Spleen (tissue), 11 donors: ENCODE measurements at regions not wholly inside any gene's neighbourhood (a gene's known extent, or its start where the extent isn't known, plus 50 kb on each side); places are given as distances from the start of the nearest gene placed in this dataset.

Experiments
- DNase-seq: peaks from one replicate; pipeline ENCODE4 v3.0.0-alpha.2; 2020
- H3K27ac ChIP-seq, 8 donors: fragments of 200-600 bp; sonication (generic) in 7 of 8; 1 replicate in 4 of 8; 2 replicates in 4 of 8; pipeline versions ENCODE4 v1.5.0 to v1.8.0; 2016 to 2021; ENCODE audit warnings: inconsistent platforms in 4 of 8, mild to moderate bottlenecking in 4 of 8, moderate library complexity in 1 of 8
- H3K27me3 ChIP-seq, 7 donors: fragments of 200-600 bp; sonication (generic) in 6 of 7; replicated peaks in 1 of 7; 1 replicate in 4 of 7; 2 replicates in 3 of 7; pipeline versions ENCODE4 v1.5.0 to v1.8.0; 2016 to 2021; ENCODE audit warnings: inconsistent platforms in 3 of 7, mild to moderate bottlenecking in 1 of 7
- H3K36me3 ChIP-seq, 6 donors: fragments of 200-600 bp; sonication (generic) in 5 of 6; 1 replicate in 4 of 6; 2 replicates in 2 of 6; pipeline versions ENCODE4 v1.5.0 to v1.8.0; 2016 to 2021; ENCODE audit warnings: inconsistent platforms in 2 of 6
- H3K4me1 ChIP-seq, 6 donors: fragments of 200-600 bp; sonication (generic) in 5 of 6; 1 replicate in 3 of 6; 2 replicates in 3 of 6; pipeline versions ENCODE4 v1.5.0 to v1.8.0; 2016 to 2021; ENCODE audit warnings: inconsistent platforms in 3 of 6
- H3K4me3 ChIP-seq, 8 donors: fragments of 200-600 bp; sonication (generic) in 7 of 8; 1 replicate in 4 of 8; 2 replicates in 4 of 8; pipeline versions ENCODE4 v1.5.0 to v1.8.0; 2016 to 2021; ENCODE audit warnings: inconsistent platforms in 4 of 8, mild to moderate bottlenecking in 4 of 8, moderate library complexity in 2 of 8
- H3K9me3 ChIP-seq, 8 donors: fragments of 200-600 bp; sonication (generic) in 7 of 8; 1 replicate in 4 of 8; 2 replicates in 4 of 8; pipeline versions ENCODE4 v1.5.0 to v1.8.0; 2016 to 2021; ENCODE audit warnings: inconsistent platforms in 4 of 8
- POLR2A ChIP-seq, 3 donors: fragments of 450-650 bp; IDR thresholded peaks; one replicate each; pipeline ENCODE4 v1.5.1; 2017; ENCODE audit warnings: antibody characterized with exemption in 3 of 3, mild to moderate bottlenecking in 1 of 3
- POLR2AphosphoS5 ChIP-seq, 3 donors: sonication (generic); formaldehyde crosslinking; IDR thresholded peaks; one replicate each; pipeline ENCODE4 v1.5.1; 2017; ENCODE audit warnings: antibody characterized with exemption in 3 of 3
- WGBS, 5 donors: extraction: QIAGEN DNeasy Blood & Tissue Kit in 3 of 5; methylation state at CpG; one replicate each; pipeline versions ENCODE4 v1.1.5 to v1.1.7; 2013 to 2018; 5-methylcytosine and 5-hydroxymethylcytosine counted together
- intact Hi-C: fragments of 100-400 bp; cut with DNase I; formaldehyde crosslinking; loops from one replicate; pipeline ENCODE4 v1.15.0; 2023; ENCODE audit warnings: low total_unique reads
- TF ChIP-seq, protein P1 (sequence below), 11 experiments: fragments of 200-600 bp in 7 of 11; fragments of 450-650 bp in 4 of 11; sonication (generic) in 4 of 11; IDR thresholded peaks in 8 of 11; conservative IDR thresholded peaks in 3 of 11; 1 replicate in 7 of 11; 2 replicates in 4 of 11; pipeline versions ENCODE4 v1.4.0 to v1.8.0; 2016 to 2021; ENCODE audit warnings: antibody characterized with exemption in 11 of 11, inconsistent platforms in 4 of 11, mild to moderate bottlenecking in 1 of 11
- donor health status: healthy with polysubstance abuse.
- donor health status: DM: no; HTN: no; CAD: no; lungs with moderate emphysema.
- donor health status: DM: no; HTN: no; CAD: no.
- donor health status: Bipolar disorder and iron deficiency.
- donor health status: healthy.
- donor health status: DM: no; HTN: no; CAD: no.
- donor health status: DM: yes; HTN: yes; CAD: no.

DNA sequence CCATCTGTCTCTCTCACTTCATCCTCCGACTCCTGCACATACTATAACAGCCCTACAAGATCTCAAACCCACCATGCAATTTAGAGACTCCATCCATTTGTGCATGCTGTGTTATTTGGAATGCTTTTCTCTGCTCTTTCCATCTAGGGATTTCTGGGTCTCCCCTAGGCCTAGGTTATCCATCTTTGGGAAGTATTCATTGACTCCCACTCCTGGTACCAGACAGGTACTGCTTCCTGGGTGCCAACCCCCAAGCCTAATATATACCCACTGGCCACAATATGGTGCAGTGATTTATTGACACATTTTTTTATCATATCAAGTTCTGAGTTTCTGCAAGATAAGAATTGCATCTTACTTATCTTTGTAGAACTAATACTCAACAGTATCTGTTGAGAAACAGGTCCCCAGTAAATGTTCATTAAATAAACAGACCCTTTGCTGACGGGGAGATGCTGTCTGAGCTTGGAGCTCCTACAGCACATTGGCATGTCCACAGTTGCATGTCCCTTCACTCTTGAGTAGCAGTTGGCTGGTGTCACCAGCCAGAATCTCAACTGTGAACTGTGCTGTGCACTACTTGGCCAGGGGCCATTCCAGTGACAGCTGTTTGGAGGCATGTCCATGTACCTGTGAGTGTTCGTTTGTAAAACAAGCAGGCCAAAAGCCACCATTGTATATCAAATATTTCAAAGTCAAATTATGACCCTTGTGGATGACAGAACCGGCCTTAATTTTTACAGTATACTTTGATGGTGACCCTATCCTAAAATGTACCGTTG, 223.3 kb upstream of the NFE2L3 start:
- 89 to 98% (median 90%) methylated on average over 5 of the region's 5 CpGs for WGBS, 5 donors
- DNase-seq, result no peak
- Histone ChIP-seq H3K4me1 (no peaks in the 10 kb centered on the region), H3K9me3 (peaks cover 0 to 13% (median 11%) of the 10 kb centered on the region in 8 donors), H3K36me3 (no peaks in the 10 kb centered on the region), H3K4me3 (no peak overlapping the region), H3K27me3 (peaks cover 0 to 43% (median 0%) of the 10 kb centered on the region in 7 donors), H3K27ac (no peak overlapping the region)
- no peak for TF ChIP-seq POLR2A (IDR thresholded peaks at IDR 0.05)
- TF ChIP-seq, protein P1, sequence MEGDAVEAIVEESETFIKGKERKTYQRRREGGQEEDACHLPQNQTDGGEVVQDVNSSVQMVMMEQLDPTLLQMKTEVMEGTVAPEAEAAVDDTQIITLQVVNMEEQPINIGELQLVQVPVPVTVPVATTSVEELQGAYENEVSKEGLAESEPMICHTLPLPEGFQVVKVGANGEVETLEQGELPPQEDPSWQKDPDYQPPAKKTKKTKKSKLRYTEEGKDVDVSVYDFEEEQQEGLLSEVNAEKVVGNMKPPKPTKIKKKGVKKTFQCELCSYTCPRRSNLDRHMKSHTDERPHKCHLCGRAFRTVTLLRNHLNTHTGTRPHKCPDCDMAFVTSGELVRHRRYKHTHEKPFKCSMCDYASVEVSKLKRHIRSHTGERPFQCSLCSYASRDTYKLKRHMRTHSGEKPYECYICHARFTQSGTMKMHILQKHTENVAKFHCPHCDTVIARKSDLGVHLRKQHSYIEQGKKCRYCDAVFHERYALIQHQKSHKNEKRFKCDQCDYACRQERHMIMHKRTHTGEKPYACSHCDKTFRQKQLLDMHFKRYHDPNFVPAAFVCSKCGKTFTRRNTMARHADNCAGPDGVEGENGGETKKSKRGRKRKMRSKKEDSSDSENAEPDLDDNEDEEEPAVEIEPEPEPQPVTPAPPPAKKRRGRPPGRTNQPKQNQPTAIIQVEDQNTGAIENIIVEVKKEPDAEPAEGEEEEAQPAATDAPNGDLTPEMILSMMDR (IDR thresholded peaks at IDR 0.05 in 8 of 11, conservative IDR thresholded peaks at IDR 0.05 in 3 of 11), result no peak
- TF ChIP-seq POLR2AphosphoS5 (IDR thresholded peaks at IDR 0.05), result no peak
- intact Hi-C loops, result no loop called here

DNA sequence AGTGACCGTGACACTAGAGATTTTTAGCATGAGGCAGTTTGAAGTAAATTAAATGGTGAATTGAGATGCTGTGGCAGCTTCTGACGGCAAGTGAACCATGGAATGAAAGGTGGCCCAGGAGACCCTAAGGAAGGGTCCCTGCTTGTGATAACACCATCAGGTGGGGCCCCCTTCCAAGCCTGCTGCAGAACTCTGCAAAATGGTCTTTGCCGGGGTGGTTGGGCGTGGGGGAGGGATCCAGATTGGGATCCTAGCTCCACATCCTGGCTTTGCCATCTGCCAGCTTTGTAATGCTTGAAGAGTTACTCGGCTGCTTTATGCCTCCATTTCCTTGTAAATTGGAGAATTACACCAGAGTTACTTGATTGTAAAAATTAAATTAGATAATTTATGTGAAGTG, 222.6 kb upstream of the NFE2L3 start:
- 89 to 94% (median 89%) methylated on average over 5 of the region's 5 CpGs for WGBS, 5 donors
- TF ChIP-seq, protein P1 (IDR thresholded peaks at IDR 0.05 in 8 of 11, conservative IDR thresholded peaks at IDR 0.05 in 3 of 11), result no peak
- TF ChIP-seq POLR2AphosphoS5 (IDR thresholded peaks at IDR 0.05) (no peak), POLR2A (IDR thresholded peaks at IDR 0.05) (no peak)
- H3K4me1 ChIP-seq, result no peaks in the 10 kb centered on the region
- intact Hi-C loops, result no loop called here
- no peak for DNase-seq
- H3K27ac ChIP-seq, result no peak overlapping the region
- H3K36me3 ChIP-seq, result no peaks in the 10 kb centered on the region
- peaks cover 0 to 45% (median 0%) of the 10 kb centered on the region in 7 donors for H3K27me3 ChIP-seq
- H3K4me3 ChIP-seq, result no peak overlapping the region
- peaks cover 0 to 20% (median 18%) of the 10 kb centered on the region in 8 donors for H3K9me3 ChIP-seq

DNA sequence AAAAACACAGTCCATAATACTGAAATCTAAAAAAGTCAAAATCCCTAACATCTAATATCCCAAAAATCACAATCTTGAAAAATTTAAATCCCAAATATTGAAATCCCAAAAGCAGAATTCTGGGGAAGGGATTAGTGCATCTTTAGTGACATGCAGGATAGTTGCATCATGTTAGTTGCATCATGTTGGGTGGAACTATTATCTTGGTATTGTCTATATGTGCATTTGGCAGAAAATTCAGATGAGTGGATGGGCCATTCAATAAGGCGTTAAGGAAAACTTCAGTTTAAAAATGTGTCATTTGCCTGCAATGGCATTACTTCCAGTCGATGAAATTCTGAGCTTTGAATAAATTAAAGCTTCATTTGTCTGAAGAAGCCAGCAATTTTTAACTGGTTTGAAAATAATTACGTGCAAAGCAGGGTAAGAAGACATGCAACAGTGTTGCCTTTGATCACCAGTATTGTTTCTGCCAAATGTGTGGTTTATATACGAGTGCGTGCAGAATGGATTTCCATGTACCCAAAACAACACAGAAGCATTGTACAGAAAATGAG, 221.4 kb upstream of the NFE2L3 start:
- no peak for DNase-seq
- Histone ChIP-seq H3K4me3 (no peak overlapping the region), H3K36me3 (no peaks in the 10 kb centered on the region), H3K4me1 (no peaks in the 10 kb centered on the region), H3K27ac (no peak overlapping the region), H3K9me3 (peaks cover 0 to 30% (median 26%) of the 10 kb centered on the region in 8 donors), H3K27me3 (peaks cover 0 to 45% (median 0%) of the 10 kb centered on the region in 7 donors)
- 90 to 94% (median 91%) methylated on average over 5 of the region's 5 CpGs for WGBS, 5 donors
- intact Hi-C loops, result no loop called here
- TF ChIP-seq POLR2AphosphoS5 (IDR thresholded peaks at IDR 0.05) (no peak), POLR2A (IDR thresholded peaks at IDR 0.05) (no peak)
- TF ChIP-seq, protein P1 (IDR thresholded peaks at IDR 0.05 in 8 of 11, conservative IDR thresholded peaks at IDR 0.05 in 3 of 11), result no peak

DNA sequence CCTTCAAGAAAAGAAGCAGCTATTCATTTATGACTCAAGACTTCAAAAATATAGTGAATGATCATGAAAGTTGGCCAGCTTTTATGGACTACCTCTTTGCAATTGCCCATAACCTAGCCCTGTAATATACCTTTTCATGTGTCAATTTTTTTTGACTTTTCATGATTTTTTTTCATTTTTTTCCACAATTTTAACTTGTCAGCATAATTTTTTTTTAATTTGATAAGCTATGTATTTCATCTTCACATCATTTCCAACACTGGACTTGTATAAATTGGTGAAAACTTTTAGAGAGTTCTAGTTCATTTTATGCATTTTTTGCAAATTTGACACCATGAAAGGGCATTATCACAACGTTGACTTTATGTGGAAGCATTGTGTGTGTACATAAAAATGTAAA, 220.8 kb upstream of the NFE2L3 start:
- Histone ChIP-seq H3K9me3 (peaks cover 0 to 31% (median 26%) of the 10 kb centered on the region in 8 donors), H3K4me1 (no peaks in the 10 kb centered on the region), H3K27ac (no peak overlapping the region), H3K4me3 (no peak overlapping the region), H3K36me3 (no peaks in the 10 kb centered on the region), H3K27me3 (peaks cover 0 to 45% (median 0%) of the 10 kb centered on the region in 7 donors)
- TF ChIP-seq, protein P1 (IDR thresholded peaks at IDR 0.05 in 8 of 11, conservative IDR thresholded peaks at IDR 0.05 in 3 of 11), result no peak
- TF ChIP-seq POLR2A (IDR thresholded peaks at IDR 0.05) (no peak), POLR2AphosphoS5 (IDR thresholded peaks at IDR 0.05) (no peak)
- 57 to 80% (median 64%) methylated on average over 1 of the region's 1 CpG for WGBS, 5 donors
- no peak for DNase-seq
- intact Hi-C loops, result no loop called here
